Neural cell (in vitro differentiated cells): ENCODE measurements at regions not wholly inside any gene's neighbourhood (a gene's known extent, or its start where the extent isn't known, plus 50 kb on each side); places are given as distances from the start of the nearest gene placed in this dataset.

Experiments
- EP300 ChIP-seq: fragments of 450-650 bp; conservative IDR thresholded peaks from 2 replicates; pipeline ENCODE4 v1.6.1; 2014; ENCODE audit warnings: antibody characterized with exemption, mild to moderate bottlenecking, moderate library complexity; ENCODE audit not compliant: poor library complexity, severe bottlenecking
- EZH2 ChIP-seq: fragments of 200-600, 300-800 bp; shearing (Covaris generic), sonication (generic); IDR thresholded peaks from 2 replicates; pipeline ENCODE4 v1.6.1; 2014; ENCODE audit warnings: antibody characterized with exemption, low read length, borderline replicate concordance, mild to moderate bottlenecking; ENCODE audit not compliant: insufficient read depth, poor library complexity, severe bottlenecking
- POLR2AphosphoS5 ChIP-seq: IDR thresholded peaks from 2 replicates; pipeline ENCODE4 v1.6.1; 2012
- SMC3 ChIP-seq: fragments of 450-650 bp; conservative IDR thresholded peaks from 2 replicates; pipeline ENCODE4 v1.6.1; 2014; ENCODE audit warnings: antibody characterized with exemption, mild to moderate bottlenecking, moderate library complexity; ENCODE audit not compliant: poor library complexity
- TAF1 ChIP-seq: IDR thresholded peaks from 2 replicates; pipeline ENCODE4 v1.6.1; 2012; ENCODE audit warnings: low read depth
- TF ChIP-seq, protein P1 (sequence below): fragments of 450-650 bp; IDR thresholded peaks from 2 replicates; pipeline ENCODE4 v1.5.1; 2014; ENCODE audit warnings: antibody characterized with exemption, mild to moderate bottlenecking, moderate library complexity; ENCODE audit not compliant: poor library complexity, severe bottlenecking
- TF ChIP-seq, protein P2 (sequence below): IDR thresholded peaks from 2 replicates; pipeline ENCODE4 v1.6.1; 2012; ENCODE audit warnings: borderline replicate concordance

DNA sequence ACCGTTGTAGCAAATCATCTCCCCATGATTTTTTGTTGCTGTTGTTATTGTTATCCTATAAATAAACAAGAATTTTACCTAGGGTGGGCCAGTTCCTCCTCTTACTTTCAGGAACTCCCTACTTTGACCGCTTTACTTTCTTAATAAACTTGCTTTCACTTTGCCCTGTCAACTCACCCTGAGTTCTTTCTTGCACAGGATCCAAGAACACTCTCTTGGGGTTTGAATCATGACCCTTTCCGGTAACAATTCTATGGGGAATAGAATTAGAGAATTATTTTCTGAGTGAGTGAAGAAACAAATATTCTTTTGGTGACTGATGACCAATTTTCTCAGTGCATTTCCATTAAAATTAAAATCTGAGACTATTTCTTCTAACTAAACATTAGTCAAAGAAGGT, 584.0 kb upstream of the TENM3 start:
- no peak for TF ChIP-seq POLR2AphosphoS5
- TF ChIP-seq TAF1 = no peak
- TF ChIP-seq, protein P1, sequence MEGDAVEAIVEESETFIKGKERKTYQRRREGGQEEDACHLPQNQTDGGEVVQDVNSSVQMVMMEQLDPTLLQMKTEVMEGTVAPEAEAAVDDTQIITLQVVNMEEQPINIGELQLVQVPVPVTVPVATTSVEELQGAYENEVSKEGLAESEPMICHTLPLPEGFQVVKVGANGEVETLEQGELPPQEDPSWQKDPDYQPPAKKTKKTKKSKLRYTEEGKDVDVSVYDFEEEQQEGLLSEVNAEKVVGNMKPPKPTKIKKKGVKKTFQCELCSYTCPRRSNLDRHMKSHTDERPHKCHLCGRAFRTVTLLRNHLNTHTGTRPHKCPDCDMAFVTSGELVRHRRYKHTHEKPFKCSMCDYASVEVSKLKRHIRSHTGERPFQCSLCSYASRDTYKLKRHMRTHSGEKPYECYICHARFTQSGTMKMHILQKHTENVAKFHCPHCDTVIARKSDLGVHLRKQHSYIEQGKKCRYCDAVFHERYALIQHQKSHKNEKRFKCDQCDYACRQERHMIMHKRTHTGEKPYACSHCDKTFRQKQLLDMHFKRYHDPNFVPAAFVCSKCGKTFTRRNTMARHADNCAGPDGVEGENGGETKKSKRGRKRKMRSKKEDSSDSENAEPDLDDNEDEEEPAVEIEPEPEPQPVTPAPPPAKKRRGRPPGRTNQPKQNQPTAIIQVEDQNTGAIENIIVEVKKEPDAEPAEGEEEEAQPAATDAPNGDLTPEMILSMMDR = no peak
- TF ChIP-seq SMC3 = no peak
- no peak for TF ChIP-seq EP300
- TF ChIP-seq EZH2 = no peak
- TF ChIP-seq, protein P2, sequence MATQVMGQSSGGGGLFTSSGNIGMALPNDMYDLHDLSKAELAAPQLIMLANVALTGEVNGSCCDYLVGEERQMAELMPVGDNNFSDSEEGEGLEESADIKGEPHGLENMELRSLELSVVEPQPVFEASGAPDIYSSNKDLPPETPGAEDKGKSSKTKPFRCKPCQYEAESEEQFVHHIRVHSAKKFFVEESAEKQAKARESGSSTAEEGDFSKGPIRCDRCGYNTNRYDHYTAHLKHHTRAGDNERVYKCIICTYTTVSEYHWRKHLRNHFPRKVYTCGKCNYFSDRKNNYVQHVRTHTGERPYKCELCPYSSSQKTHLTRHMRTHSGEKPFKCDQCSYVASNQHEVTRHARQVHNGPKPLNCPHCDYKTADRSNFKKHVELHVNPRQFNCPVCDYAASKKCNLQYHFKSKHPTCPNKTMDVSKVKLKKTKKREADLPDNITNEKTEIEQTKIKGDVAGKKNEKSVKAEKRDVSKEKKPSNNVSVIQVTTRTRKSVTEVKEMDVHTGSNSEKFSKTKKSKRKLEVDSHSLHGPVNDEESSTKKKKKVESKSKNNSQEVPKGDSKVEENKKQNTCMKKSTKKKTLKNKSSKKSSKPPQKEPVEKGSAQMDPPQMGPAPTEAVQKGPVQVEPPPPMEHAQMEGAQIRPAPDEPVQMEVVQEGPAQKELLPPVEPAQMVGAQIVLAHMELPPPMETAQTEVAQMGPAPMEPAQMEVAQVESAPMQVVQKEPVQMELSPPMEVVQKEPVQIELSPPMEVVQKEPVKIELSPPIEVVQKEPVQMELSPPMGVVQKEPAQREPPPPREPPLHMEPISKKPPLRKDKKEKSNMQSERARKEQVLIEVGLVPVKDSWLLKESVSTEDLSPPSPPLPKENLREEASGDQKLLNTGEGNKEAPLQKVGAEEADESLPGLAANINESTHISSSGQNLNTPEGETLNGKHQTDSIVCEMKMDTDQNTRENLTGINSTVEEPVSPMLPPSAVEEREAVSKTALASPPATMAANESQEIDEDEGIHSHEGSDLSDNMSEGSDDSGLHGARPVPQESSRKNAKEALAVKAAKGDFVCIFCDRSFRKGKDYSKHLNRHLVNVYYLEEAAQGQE = no peak
